Sigmoid colon (tissue), 6 donors: ENCODE measurements at regions not wholly inside any gene's neighbourhood (a gene's known extent, or its start where the extent isn't known, plus 50 kb on each side); places are given as distances from the start of the nearest gene placed in this dataset.

ENCODE experiments used
- DNase-seq: peaks from one replicate; pipeline ENCODE4 v3.0.0-alpha.2; 2019
- H3K27ac ChIP-seq, 4 donors: fragments of 200-600 bp; sonication (generic); one replicate each; pipeline ENCODE4 v1.5.1; 2016 to 2019; ENCODE audit warnings: mild to moderate bottlenecking in 1 of 4
- H3K27me3 ChIP-seq, 3 donors: fragments of 200-600 bp; sonication (generic); one replicate each; pipeline ENCODE4 v1.5.1; 2019; ENCODE audit warnings: mild to moderate bottlenecking in 1 of 3
- H3K36me3 ChIP-seq, 4 donors: fragments of 200-600 bp; sonication (generic); one replicate each; pipeline ENCODE4 v1.5.1; 2016 to 2019
- H3K4me1 ChIP-seq, 4 donors: fragments of 200-600 bp; sonication (generic); one replicate each; pipeline ENCODE4 v1.5.1; 2017 to 2019
- H3K4me3 ChIP-seq, 4 donors: fragments of 200-600 bp; sonication (generic); one replicate each; pipeline ENCODE4 v1.5.1; 2017 to 2019; ENCODE audit warnings: mild to moderate bottlenecking in 2 of 4, moderate library complexity in 1 of 4
- H3K9me3 ChIP-seq, 4 donors: fragments of 200-600 bp in 3 of 4; sonication (generic) in 3 of 4; one replicate each; pipeline versions ENCODE4 v1.5.1 to v1.6.1; 2013 to 2019
- CTCF ChIP-seq, 4 experiments: fragments of 450-650 bp in 3 of 4; fragments of 200-600 bp in 1 of 4; IDR thresholded peaks; one replicate each; pipeline ENCODE4 v1.5.1; 2016 to 2019; ENCODE audit warnings: antibody characterized with exemption in 4 of 4, mild to moderate bottlenecking in 3 of 4, moderate library complexity in 2 of 4
- EP300 ChIP-seq, 4 donors: sonication (generic); formaldehyde crosslinking; IDR thresholded peaks; one replicate each; pipeline ENCODE4 v1.6.1; 2017; ENCODE audit warnings: antibody characterized with exemption in 4 of 4
- POLR2A ChIP-seq, 2 donors: fragments of 450-650 bp; IDR thresholded peaks; one replicate each; pipeline ENCODE4 v1.6.1; 2016; ENCODE audit warnings: antibody characterized with exemption in 2 of 2, mild to moderate bottlenecking in 2 of 2, moderate library complexity in 2 of 2
- POLR2AphosphoS5 ChIP-seq, 4 donors: sonication (generic); formaldehyde crosslinking; IDR thresholded peaks; one replicate each; pipeline ENCODE4 v1.6.1; 2017; ENCODE audit warnings: antibody characterized with exemption in 4 of 4
- WGBS, 2 donors: extraction: QIAGEN DNeasy Blood & Tissue Kit; methylation state at CpG; one replicate each; pipeline ENCODE4 v1.1.7; 2013; 5-methylcytosine and 5-hydroxymethylcytosine counted together
- intact Hi-C: fragments of 100-400 bp; cut with DNase I; formaldehyde crosslinking; loops from one replicate; pipeline ENCODE4 v1.15.1; 2023
- donor health status: healthy with polysubstance abuse.
- donor health status: healthy.

DNA sequence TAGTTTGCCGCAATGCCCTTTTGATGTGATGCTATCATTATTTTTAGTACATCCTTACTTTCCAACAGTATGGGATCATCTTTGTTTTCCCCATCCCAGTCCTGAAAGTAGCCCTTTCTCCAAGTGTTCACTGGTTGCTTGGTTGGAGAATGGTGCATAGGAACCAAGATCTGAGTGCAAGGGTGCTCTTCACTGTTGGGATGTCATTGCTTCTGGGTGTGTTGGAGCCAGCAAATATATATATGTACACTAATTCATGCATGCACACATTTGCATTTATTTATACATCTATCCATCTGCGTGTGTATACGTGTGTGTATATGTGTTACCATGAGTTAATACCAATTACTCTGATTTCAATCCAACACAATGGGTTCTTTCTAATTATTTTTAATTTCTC lies 64.1 kb upstream of the RFLNA start:
- Histone ChIP-seq H3K4me3 (no peak overlapping the region), H3K4me1 (no peaks in the 10 kb centered on the region), H3K9me3 (no peaks in the 10 kb centered on the region), H3K27me3 (no peaks in the 10 kb centered on the region), H3K36me3 (no peaks in the 10 kb centered on the region), H3K27ac (no peak overlapping the region)
- WGBS, 2 donors, result 98 to 99% methylated on average over 3 of the region's 3 CpGs
- DNase-seq, result no peak
- TF ChIP-seq CTCF (IDR thresholded peaks at IDR 0.05), result no peak
- no peak for TF ChIP-seq POLR2AphosphoS5 (IDR thresholded peaks at IDR 0.05)
- no peak for TF ChIP-seq POLR2A (IDR thresholded peaks at IDR 0.05)
- TF ChIP-seq EP300 (IDR thresholded peaks at IDR 0.05), result no peak
- intact Hi-C loops, result no loop called here

GRCh38 chr12:124231980-124232653 lies 62.8 kb upstream of the RFLNA start:
- no peaks in the 10 kb centered on the region for H3K4me1 ChIP-seq
- H3K9me3 ChIP-seq, result no peaks in the 10 kb centered on the region
- DNase-seq, result no peak
- intact Hi-C loops, result no loop called here
- no peak overlapping the region for H3K27ac ChIP-seq
- H3K27me3 ChIP-seq, result no peaks in the 10 kb centered on the region
- no peak overlapping the region for H3K4me3 ChIP-seq
- TF ChIP-seq POLR2A (IDR thresholded peaks at IDR 0.05), result no peak
- TF ChIP-seq POLR2AphosphoS5 (IDR thresholded peaks at IDR 0.05), result no peak
- no peak for TF ChIP-seq EP300 (IDR thresholded peaks at IDR 0.05)
- TF ChIP-seq CTCF (IDR thresholded peaks at IDR 0.05), result no peak
- no peaks in the 10 kb centered on the region for H3K36me3 ChIP-seq
- WGBS, 2 donors, result 16 to 68% methylated on average over 19 of the region's 19 CpGs

GRCh38 chr12:124232654-124232987 lies 62.3 kb upstream of the RFLNA start:
- no peaks in the 10 kb centered on the region for H3K27me3 ChIP-seq
- intact Hi-C loops, result no loop called here
- 30 to 70% methylated on average over 3 of the region's 3 CpGs for WGBS, 2 donors

DNA sequence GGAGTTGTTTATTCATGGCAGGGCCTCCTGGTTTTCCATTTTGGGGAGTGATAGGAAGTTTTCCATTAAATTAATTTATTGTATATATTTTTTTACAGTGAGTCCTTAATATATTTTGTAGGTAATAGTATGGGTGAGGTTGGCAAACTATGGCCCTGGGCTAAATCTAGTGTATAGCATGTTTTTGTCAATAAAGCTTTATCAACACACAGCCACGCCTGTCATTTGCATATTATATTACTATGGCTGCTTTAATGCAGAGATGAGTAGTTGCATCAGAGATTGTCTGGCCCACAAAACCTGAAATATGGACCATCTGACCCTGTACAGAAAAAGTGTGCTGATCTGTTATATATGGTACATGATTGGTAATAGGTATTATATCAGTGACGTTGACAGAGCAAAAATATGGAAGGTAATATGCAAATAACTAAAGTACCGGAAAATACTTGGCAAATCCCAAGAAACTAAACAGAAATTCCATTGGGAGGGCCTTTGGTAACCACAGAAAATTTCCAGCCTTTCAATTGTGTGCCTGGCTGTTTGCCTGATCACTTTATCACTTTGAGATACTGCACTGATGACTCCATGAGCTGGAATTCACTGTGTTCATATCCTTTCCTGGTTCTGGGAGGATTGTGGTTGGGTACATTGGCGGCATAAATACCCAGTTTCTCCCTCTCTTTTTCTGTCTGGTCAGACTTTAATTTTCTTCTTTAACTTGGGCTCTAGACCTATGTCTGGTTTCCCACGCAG lies 61.7 kb upstream of the RFLNA start:
- intact Hi-C loops, result no loop called here

More at GRCh38 chr12:124232654-124232987, 62.3 kb upstream of the RFLNA start:
- DNase-seq, result no peak
- Histone ChIP-seq H3K36me3 (no peaks in the 10 kb centered on the region), H3K27ac (no peak overlapping the region), H3K4me1 (no peaks in the 10 kb centered on the region), H3K4me3 (no peak overlapping the region), H3K9me3 (no peaks in the 10 kb centered on the region)
- TF ChIP-seq CTCF (IDR thresholded peaks at IDR 0.05), result no peak
- TF ChIP-seq POLR2AphosphoS5 (IDR thresholded peaks at IDR 0.05), result no peak
- no peak for TF ChIP-seq POLR2A (IDR thresholded peaks at IDR 0.05)
- TF ChIP-seq EP300 (IDR thresholded peaks at IDR 0.05), result no peak

More for the DNA sequence above, 61.7 kb upstream of the RFLNA start:
- Histone ChIP-seq H3K4me3 (no peak overlapping the region), H3K4me1 (no peaks in the 10 kb centered on the region), H3K27ac (no peak overlapping the region), H3K27me3 (no peaks in the 10 kb centered on the region), H3K9me3 (no peaks in the 10 kb centered on the region), H3K36me3 (no peaks in the 10 kb centered on the region)
- TF ChIP-seq POLR2A (IDR thresholded peaks at IDR 0.05), result no peak
- no peak for TF ChIP-seq EP300 (IDR thresholded peaks at IDR 0.05)
- no peak for TF ChIP-seq POLR2AphosphoS5 (IDR thresholded peaks at IDR 0.05)
- TF ChIP-seq CTCF (IDR thresholded peaks at IDR 0.05), result no peak
- WGBS, 2 donors, result 62 to 77% methylated on average over 5 of the region's 5 CpGs
- DNase-seq, result no peak
